MM.1S (cell line): ENCODE measurements at regions not wholly inside any gene's neighbourhood (a gene's known extent, or its start where the extent isn't known, plus 50 kb on each side); places are given as distances from the start of the nearest gene placed in this dataset.

Source experiments
- CTCF ChIP-seq: fragments of 300-600 bp; sonication (generic); IDR thresholded peaks from 2 replicates; pipeline ENCODE4 v1.5.1; 2016; ENCODE audit warnings: antibody characterized with exemption, low read length, mixed read lengths
- EZH2 ChIP-seq: fragments of 300-600 bp; sonication (generic); optimal IDR thresholded peaks from 2 replicates; pipeline ENCODE3; 2017; ENCODE audit warnings: low read depth, mild to moderate bottlenecking, antibody characterized with exemption, low read length, mixed read lengths
- EZH2phosphoT487 ChIP-seq: fragments of 300-600 bp; sonication (generic); IDR thresholded peaks from 2 replicates; pipeline ENCODE4 v1.6.1; 2018; ENCODE audit warnings: antibody characterized with exemption, low read length

GRCh38 chr18:59752666-59753065, 55.4 kb upstream of the CCBE1 start:
- no peak for TF ChIP-seq CTCF
- TF ChIP-seq EZH2, result no peak
- no peak for TF ChIP-seq EZH2phosphoT487
